NCI-H1694 (cell line): ENCODE measurements at regions not wholly inside any gene's neighbourhood (a gene's known extent, or its start where the extent isn't known, plus 50 kb on each side); places are given as distances from the start of the nearest gene placed in this dataset.

Source experiments
- DNase-seq: peaks from one replicate; lab custom pipeline; 2025; lab: John Stamatoyannopoulos, UW

DNA sequence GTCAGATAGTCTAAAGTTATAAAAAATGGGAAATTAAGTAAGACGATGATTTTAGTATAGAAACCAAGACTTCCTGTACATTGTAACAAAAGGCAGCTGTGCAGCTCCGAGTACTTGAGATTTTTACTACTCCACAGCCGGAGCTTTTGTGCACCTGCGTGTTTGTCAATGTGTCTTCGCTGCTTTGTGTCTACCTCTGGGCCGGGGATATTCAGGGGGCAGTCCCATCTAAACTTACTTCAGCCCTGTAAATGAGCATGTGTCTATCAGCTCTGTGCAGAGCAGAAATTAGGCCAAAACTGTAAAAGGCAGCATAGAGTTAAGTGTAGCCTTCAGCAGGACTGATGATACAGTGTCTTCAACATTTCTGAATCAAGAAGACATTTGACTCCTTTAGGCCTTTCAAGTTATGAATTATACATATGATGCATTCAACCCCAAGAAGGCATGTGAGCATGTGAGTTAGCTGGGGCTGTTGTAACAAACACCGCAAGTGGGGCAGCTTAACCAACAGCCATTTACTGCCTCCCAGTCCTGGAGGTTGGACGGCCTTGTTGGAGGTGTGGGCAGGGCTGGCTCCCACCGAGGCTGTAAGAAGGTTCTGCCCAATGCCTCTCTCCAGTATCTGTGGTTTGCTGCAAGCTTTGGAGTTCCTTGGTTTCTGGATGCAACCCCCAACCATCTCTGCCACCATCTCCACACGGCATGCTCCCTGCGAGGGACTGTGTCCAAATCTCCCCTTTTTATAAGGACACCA, 191.0 kb upstream of the IRS2 start:
- no peak for DNase-seq

DNA sequence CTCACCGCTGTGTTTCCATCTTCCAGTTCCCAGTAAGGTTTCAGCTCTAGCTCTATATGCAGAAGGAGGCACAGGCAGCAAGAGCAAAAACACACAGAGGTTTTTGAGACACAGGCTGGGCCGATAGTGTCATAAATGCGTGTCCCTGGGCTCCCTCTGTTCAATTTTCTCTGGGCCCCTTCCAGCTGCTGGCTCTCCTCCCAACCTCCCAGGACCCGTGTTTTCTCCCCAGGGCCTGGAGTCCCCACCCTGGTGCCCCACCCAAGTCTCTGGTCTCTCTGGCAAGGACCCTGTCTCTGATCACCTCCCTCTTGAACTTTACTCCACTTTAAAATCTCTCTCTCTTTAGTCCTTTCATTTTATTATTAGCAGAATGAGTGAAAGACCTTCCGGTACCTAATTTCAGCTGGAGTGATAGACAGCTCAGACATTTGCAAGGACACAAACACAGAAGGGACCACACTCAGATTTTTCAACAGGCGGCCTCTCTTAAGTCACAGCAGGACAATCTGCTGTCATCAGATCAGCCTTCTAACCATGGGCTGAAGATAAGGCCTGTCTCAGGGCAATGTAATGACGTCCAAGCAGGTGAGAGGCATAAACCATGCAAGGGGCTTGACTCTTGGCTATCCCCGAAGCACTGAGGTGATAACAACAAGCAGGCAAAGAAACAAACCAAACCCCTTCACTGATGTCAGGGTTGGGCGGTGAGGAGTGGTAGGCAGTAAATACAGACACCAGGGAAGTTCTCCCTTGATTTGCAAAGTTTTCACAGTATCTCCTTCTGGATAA, 190.0 kb upstream of the IRS2 start:
- no peak for DNase-seq

DNA sequence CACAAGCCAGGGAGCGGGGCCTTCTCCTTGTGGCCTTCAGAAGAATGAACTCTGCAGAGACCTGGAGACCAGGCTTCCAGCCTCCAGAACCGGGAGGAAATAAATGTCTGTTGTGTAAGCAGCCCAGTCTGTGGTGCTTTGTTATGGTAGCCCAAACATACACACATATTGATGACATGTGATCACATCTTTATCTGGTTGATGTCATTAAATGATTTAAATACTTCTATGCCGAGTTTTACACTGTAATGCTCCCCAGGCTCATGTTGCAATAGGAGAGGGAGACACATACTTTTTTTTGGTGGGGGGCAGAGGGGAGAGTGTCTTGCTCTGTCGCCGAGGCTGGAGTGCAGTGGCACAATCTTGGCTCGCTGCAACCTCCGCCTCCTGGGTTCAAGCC, 188.0 kb upstream of the IRS2 start:
- DNase-seq = no peak

DNA sequence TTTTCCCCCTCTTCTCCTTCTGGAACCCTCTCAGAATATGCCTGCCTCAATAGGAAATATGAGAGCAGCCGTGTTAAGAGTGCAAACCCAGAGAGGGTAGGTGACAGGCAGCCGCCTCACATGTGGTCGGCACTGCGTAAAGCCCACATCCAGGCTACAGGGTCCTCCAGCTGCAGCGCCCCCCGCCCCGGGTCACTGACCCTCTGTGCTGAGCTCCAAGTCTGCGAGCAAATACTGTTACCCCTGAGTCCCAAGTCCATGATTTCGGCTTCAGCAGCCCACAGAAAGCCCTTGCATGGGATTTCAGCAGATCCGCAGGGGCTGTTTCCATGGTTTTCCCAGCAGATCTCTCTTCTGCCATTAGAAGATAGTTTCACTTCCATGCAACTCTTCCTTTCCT, 186.9 kb upstream of the IRS2 start:
- DNase-seq = no peak

DNA sequence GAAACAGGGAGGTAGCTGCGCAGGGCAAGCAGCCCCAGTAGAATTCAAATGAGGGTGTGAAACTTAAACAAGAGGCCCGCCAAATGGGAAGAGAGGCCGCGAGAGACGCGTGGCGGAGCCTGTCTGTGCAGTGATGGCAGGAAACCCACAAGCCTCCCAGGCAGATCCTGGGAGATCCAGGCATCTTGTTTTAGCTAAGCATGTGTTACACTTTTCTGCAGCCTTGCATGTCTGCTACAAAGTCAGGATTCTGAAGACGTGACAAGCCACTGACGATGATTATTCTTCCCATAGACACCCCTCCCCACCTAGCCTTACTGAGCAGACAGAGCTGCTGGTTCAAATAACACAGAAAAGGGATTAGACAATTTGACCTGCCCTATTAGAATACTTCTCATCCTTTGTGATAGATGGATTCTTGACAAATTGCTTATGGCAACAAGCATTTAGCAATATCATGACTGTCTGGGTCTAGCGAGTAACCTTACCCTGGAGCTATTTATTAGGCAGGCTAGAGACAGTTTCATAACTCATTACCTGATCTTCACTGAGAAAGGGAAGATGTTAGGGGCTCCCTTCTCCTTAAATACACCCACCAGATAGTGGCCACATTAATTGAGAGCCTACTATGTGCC, 185.2 kb upstream of the IRS2 start:
- DNase-seq = no peak

DNA sequence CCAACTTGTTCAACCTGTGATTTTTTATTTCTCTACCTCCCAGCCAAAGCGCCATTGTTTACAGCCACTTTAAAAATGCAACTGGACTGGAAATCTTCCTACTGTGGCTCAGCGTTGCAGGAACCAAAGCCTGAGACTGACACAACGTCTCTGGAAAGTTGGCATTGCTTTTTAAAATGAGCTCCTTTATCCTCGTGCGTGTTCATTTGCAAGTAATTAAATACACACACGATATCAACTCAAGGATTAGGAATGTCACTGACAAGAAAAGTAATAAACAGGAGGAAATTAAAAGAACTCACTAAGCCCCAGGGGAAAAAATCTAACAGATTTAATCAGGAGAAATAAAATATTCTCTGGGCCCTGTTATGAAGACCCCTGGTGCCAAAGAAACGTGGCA, 184.6 kb upstream of the IRS2 start:
- no peak for DNase-seq

DNA sequence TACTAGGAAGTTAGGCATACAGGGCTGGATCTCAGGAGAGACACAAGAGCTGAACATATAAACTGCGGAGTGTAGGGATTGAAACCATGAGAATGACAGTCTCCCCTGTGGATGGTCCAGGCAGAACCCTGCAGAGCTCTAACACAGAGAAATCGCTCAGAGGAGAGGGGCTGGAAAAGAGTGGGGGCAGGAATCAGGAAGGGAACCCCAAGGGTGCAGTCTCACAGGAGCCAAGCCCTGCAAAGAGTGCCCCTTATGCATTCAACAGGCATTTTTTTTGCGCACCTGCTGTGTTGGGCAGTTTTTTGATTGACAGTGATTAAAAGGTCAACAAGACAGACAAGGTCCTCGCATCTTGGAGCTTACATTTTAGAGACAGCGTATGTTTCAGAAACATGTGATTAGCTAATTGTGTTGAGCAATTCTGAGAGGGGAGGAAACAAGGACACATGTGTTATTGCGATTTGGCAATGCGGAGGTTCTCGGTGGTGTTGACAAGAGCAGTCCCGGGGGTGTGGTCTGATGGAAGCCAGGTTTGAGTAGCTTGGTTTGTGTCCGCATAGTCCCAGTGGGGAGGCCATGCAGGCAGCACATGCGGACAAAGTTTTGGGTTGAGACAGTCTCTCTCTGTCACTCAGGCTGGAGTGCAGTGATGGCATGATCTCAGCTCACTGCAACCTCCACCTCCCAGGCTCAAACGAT, 182.6 kb upstream of the IRS2 start:
- no peak for DNase-seq

DNA sequence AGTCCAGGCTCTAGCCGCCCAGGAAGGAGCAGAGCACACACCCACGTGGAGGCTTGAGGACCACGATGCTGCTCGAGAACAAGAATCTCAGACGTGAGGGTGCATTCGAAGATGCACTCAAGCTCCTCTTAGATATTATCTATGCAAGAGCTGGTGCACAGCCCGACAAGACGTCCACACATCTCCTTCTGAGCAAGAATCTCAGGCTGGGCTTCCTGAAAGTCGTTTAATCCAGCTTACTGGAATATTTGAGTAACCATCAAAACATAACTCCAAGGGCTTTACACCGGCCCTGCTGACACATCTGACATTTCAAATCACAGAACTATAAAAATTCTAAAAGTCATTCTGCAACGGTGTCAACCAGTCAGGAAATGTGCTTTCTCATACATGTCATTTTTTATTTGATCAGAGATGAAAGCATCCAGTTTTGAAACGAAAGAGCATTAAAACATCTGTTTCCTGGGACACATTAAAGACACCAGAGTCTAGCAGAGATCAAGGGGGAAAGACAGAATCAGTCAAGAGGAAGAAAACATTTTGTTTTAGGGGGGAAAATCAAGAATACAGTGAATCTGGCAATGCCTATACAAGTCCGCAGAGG, 177.7 kb upstream of the IRS2 start:
- DNase-seq = no peak

DNA sequence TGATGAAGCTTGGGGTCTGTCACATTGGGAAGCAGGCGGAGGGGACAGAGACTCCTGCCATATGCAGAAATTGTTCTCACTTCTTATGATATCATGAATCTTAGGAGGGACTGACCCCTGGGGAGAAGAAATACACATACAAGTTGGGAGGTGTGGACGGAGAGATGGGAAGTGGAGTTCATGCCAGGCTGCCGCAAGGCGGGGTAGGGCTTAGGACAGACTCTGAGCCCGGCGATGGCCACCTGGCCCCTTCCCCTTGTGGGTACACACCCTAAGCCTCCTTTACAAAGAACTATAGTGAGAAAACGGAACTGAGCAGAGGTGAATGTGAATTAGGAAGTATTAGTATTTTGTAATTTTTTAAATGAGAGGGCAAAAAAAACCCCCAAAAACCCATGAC, 177.0 kb upstream of the IRS2 start:
- no peak for DNase-seq

DNA sequence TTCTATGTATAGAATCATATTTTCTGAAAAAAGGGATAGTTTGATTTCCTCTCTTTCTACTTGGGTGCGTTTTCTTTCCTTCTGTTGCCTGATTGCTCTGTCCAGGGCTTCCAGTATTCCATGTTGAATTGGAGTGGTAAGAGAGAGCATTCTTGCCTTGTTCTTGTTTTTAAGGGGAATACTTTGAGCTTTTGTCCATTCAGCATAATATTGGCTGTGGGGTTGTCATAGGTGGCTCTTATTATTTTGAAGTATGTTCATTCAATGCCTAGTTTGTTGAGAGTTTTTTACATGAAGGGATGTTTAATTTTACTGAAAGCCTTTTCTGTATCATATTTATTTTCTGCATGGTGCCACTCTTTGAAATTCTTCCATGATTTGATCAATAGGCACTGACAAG, 173.5 kb upstream of the IRS2 start:
- no peak for DNase-seq

DNA sequence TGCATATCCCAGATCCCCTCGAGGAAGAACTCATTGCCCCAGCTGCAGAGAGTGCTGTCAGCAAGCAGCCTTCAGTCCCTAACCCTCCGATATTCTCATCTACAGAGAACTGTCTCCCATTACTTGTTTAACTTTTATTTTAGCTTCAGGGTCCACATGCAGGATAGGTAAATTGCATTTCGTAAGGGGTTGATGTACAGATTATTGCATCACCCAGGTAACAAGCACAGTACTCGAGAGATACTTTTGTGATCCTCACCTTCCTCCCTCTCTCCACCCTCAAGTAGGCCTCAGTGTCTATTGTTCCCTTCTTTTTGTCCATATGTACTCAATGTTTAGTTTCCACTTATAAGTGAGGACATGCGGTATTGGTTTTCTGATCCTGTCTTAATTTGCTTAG, 171.5 kb upstream of the IRS2 start:
- DNase-seq = no peak

DNA sequence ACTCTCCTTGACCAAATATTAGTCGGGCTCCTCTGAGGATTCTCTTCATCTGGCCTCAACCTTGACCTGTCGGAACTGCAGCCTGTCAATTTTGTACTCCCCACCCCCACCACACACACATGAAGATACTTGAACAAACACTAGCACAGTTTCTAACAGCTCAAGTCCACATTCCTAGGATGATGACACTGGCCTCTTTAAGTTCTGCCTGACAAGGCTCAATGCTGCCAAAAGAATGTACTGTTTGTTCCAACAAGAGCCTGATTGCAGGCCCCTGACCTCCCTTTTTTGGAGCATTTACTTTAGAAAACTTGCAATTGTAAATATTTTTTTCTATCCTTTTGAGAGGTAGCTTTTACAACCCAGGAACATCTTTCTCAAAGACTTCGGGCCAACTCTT, 169.2 kb upstream of the IRS2 start:
- no peak for DNase-seq

DNA sequence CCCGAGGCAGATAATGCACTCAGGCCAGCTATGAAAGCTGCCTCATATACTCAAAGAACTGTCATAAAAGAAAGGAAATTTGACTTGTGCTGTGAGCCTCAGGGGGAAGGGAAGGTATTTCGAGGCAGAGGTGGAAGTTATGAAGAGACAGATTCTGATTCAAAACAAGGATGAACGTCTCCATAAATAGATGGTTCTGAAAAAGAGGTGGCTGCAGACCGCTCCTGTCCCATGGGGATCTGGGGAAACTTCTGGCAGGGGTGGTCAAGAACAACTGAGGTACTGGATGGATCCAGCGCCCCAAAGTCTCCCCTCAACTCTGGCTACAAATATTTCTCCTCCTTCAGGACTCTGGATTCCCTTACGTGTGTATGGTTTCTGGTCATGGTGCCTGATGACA, 168.1 kb upstream of the IRS2 start:
- DNase-seq = no peak

DNA sequence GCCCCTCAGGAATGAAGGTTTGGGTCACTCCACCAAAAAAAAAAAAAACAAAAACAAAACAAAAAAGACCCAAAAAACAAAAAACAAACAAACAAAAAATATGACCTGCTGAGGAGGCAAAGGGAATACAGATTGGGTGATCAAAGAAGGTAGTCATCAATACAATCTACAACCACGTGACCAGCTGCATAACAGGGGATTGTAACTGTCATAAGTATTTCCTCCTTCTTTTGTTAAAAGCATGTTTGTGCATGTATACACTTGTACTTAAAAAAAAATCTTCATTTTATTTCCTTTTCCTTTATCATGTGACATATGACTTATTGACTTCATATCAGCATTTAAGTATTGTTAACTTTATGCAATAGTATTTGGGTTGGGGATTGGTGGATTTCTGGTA, 165.1 kb upstream of the IRS2 start:
- DNase-seq = no peak

DNA sequence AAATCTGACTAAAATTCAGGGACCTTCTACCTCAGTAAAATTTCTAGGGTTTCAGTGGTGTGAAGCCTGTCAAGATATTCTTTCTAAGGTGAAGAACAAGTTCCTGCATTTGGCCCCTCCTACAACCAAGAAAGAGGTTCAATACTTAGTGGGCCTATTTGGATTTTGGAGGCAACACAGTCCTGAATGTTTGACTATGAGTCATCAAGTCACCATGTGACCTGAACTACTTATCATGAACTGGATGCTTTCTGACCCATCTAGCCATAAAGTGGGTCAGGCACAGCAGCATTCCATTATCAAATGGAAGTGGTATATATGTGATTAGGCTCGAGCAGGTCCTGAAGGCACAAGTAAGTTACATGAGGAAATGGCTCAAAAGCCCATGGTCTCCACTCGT, 163.0 kb upstream of the IRS2 start:
- DNase-seq = no peak

DNA sequence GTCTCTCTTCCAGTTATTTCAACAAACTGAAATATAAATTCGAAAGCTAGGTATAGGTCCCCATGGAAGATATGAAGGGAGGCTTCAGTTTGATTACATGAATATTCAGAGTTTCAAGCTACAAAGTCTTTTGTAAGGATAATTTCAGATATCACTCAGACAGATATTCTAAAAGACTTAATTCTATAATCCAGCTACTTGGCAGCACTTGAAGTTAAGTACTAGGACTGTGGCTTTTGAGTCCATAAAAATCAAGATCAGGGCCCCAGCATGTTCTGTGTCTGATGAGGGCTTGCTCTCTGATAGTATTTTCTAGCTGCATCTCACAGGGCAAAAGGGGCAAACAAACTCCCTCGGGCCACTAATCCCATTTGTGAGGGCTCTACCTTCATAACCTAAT, 160.6 kb upstream of the IRS2 start:
- no peak for DNase-seq

DNA sequence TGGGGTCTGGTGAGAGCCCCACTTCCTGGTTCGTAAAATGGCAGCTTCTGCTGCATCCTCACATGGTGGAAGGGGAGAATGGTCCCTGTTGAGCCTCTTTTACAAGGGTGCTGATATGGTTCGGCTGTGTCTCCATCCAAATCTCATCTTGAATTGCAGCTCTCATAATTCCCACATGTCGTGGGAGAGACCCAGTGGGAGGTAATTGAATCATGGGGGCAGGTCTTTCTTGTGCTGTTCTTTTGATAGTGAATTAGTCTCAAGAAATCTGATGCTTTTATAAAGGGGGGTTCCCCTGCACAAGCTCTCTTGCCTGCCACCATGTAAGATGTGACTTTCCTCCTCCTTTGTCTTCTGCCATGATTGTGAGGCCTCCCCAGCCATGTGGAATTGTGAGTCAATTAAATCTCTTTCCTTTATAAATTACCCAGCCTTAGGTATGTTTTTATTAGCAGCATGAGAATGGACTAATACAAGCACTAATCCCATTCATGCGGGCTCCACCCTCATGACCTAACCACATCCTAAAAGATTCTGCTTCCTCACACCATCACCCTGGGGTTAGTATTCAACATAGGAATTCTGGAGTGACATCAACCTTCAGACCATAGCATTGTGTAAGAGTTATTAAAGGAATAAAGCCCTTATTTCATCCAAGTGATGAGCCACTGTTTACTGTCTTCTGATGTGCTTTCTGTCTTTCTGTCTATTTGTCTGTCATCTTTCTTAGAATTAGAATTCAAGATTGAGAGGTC, 159.0 kb upstream of the IRS2 start:
- DNase-seq = no peak

DNA sequence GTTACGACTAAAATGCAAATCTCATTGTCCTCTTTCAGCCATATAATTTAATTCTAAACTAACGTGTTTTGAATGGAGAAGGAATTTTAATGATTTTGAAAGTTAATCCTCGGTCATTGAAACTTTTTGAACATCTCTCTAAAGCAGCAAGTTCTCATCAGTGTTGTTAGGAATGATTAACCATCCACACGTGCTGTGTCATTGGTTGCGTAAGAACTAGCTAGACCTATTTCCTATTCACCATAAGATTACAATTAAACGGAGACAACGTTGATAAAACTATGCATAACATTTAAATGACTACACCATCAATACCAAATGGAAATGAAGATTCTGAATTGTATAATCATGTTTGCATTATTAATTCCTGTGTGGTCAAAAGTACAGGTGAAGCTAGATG, 155.6 kb upstream of the IRS2 start:
- no peak for DNase-seq

DNA sequence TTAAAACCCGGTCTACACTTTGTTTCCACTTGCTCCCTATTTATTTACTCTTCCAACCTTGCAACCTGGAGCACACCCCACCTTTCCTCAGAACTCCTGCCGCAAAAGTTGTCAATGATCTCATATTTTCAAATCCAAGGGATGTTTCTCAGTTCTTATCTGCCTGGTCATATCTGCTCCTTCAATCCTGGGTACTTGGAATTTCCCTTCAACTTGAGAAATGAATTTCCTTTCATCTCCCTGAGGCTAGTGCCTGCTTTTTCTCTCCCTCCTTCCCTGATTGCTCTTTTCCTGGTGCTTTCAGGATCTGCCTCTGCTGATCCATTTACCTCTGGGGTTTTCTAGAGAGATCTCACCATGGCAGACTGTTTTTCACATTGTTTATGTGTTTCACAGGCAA, 154.8 kb upstream of the IRS2 start:
- DNase-seq = no peak

DNA sequence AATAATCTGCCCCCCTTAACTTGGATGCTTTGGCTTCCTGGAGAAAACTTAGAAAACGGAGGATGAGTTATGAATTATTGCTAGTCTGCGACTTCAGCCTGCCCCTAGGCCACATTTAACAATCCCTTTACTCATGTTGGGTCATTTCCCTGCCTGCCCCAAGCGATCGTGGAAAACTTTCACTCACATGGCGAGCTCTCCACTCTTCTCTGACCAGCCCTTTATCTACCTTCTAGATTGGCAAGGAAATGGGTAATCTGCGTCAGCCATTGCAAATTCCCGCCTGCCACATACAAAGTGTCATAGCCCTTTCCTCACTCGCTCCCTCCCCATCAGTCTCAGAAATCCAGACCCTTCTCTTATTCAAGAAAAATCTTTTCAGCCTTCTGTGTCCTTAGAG, 154.3 kb upstream of the IRS2 start:
- no peak for DNase-seq

DNA sequence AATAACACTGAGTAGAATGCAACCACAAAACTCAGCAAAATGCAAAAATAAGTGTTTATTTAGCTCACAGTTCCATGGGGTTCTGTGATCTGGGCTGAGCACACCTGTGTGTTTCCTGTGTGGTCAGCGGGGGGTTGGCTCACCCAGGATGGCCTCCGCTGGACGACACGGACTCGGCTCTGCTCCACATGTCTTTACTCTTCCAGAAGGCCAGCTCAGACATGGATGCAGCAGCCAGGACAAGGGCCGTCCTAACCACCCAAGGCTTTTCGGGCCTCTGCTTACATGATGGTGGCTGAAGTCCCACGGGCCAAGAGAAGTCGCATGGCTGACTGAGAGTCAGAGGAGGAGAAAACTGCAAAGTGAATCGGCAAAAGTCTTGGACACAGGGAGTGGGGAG, 153.5 kb upstream of the IRS2 start:
- DNase-seq = no peak

DNA sequence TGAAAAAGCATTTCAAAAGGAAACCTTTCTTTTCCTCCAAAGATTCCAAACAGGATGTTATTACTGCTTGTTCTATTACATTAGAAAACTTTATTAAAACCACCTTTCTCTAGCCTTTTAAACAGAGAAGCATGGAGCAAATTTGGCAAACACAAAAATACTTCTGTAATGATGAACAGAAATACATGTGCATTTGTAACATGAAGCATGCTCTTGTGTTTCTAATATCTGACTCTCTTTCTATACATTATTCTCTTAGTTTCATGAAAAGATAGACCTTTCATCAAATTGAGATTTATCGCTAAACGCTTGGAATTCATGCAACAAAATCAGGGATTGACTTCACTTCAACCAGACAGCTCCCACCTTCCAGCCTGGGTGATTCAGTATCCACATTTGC, 152.8 kb upstream of the IRS2 start:
- no peak for DNase-seq
